ENCODE measurements at regions not wholly inside any gene's neighbourhood (a gene's known extent, or its start where the extent isn't known, plus 50 kb on each side); places are given as distances from the start of the nearest gene placed in this dataset.

- Histone ChIP-seq H3K27me3 (no peaks in the 10 kb centered on the region), H3K27ac (no peak overlapping the region), H3K4me3 (no peak overlapping the region), H3K9me3 (no peaks in the 10 kb centered on the region), H3K36me3 (no peaks in the 10 kb centered on the region), H3K4me1 (no peaks in the 10 kb centered on the region)
- DNase-seq (no peak), ATAC-seq (no peak)
- intact Hi-C loops (cut with DNase I): no loop called here
- TF ChIP-seq CTCF (IDR thresholded peaks at IDR 0.05): no peak
Measured at GRCh38 chr3:7854266-7854665, 647.4 kb upstream of the LMCD1 start.

- DNase-seq (no peak), ATAC-seq (no peak)
- H3K27me3 ChIP-seq: no peaks in the 10 kb centered on the region
- intact Hi-C loops (cut with DNase I): no loop called here
- H3K4me1 ChIP-seq: no peaks in the 10 kb centered on the region
- H3K36me3 ChIP-seq: no peaks in the 10 kb centered on the region
- H3K4me3 ChIP-seq: no peak overlapping the region
- H3K9me3 ChIP-seq: no peaks in the 10 kb centered on the region
- H3K27ac ChIP-seq: no peak overlapping the region
- no peak for TF ChIP-seq CTCF (IDR thresholded peaks at IDR 0.05)
Measured at GRCh38 chr3:7854721-7855120, 646.9 kb upstream of the LMCD1 start.

- no peak for ATAC-seq
Measured at GRCh38 chr3:7865611-7866010, 636.0 kb upstream of the LMCD1 start.

GRCh38 chr3:7867587-7867986 is 634.0 kb upstream of the LMCD1 start:
- Histone ChIP-seq H3K27me3 (no peaks in the 10 kb centered on the region), H3K4me3 (no peak overlapping the region), H3K27ac (no peak overlapping the region), H3K4me1 (no peaks in the 10 kb centered on the region), H3K9me3 (no peaks in the 10 kb centered on the region), H3K36me3 (no peaks in the 10 kb centered on the region)
- intact Hi-C loops (cut with DNase I): no loop called here
- no peak for TF ChIP-seq CTCF (IDR thresholded peaks at IDR 0.05)
- no peak for DNase-seq
- no peak for ATAC-seq

More at GRCh38 chr3:7865611-7866010, 636.0 kb upstream of the LMCD1 start:
- Histone ChIP-seq H3K27ac (no peak overlapping the region), H3K4me3 (no peak overlapping the region), H3K27me3 (no peaks in the 10 kb centered on the region), H3K9me3 (no peaks in the 10 kb centered on the region), H3K4me1 (no peaks in the 10 kb centered on the region), H3K36me3 (no peaks in the 10 kb centered on the region)
- TF ChIP-seq CTCF (IDR thresholded peaks at IDR 0.05): no peak
- no peak for DNase-seq
- intact Hi-C loops (cut with DNase I): no loop called here

- TF ChIP-seq CTCF (IDR thresholded peaks at IDR 0.05): no peak
- Histone ChIP-seq H3K27ac (no peak overlapping the region), H3K4me3 (no peak overlapping the region), H3K9me3 (no peaks in the 10 kb centered on the region), H3K4me1 (no peaks in the 10 kb centered on the region), H3K27me3 (no peaks in the 10 kb centered on the region), H3K36me3 (no peaks in the 10 kb centered on the region)
- intact Hi-C loops (cut with DNase I): no loop called here
- ATAC-seq (no peak), DNase-seq (no peak)
Measured at GRCh38 chr3:7871003-7871560, 630.5 kb upstream of the LMCD1 start.

GRCh38 chr3:7874116-7874515 is 627.5 kb upstream of the LMCD1 start:
- H3K36me3 ChIP-seq: no peaks in the 10 kb centered on the region
- no peak for ATAC-seq
- no peak for TF ChIP-seq CTCF (IDR thresholded peaks at IDR 0.05)
- H3K9me3 ChIP-seq: no peaks in the 10 kb centered on the region
- no peaks in the 10 kb centered on the region for H3K27me3 ChIP-seq
- no peak overlapping the region for H3K4me3 ChIP-seq
- intact Hi-C loops (cut with DNase I): no loop called here
- peaks cover 9% of the 10 kb centered on the region for H3K4me1 ChIP-seq
- H3K27ac ChIP-seq: no peak overlapping the region
- DNase-seq: no peak

Data from upper lobe of right lung (tissue), 1 donor.